Activated CD8-positive, alpha-beta T cell treated with anti-CD3 and anti-CD28 coated beads, Interleukin-2, amount 10 ng/mL, durations not matched to agents 7 days and 5 days (primary cell): ENCODE measurements at regions not wholly inside any gene's neighbourhood (a gene's known extent, or its start where the extent isn't known, plus 50 kb on each side); places are given as distances from the start of the nearest gene placed in this dataset.

Experiments used
- ATAC-seq: fragments of 150-1000 bp; cut with Tn5 transposase; one replicate; pipeline ENCODE4 v1.10.0; 2021; ENCODE audit warnings: moderate library complexity
- CTCF ChIA-PET: fragments of 350-600 bp; sonication (Branson Sonifier 250); formaldehyde crosslinking; loops from one replicate; lab custom pipeline; 2021; ENCODE audit warnings: antibody characterized with exemption; lab: Charles Lee
- POLR2A ChIA-PET: fragments of 350-600 bp; sonication (Branson Sonifier 250); formaldehyde crosslinking; loops from one replicate; lab custom pipeline; 2021; ENCODE audit warnings: antibody characterized with exemption; lab: Charles Lee
- DNase-seq: peaks from one replicate; pipeline ENCODE4 v3.0.0-alpha.2; 2020
- H3K27ac Mint-ChIP-seq: one replicate; pipeline ENCODE4 v1.8.0; 2021; ENCODE audit warnings: mild to moderate bottlenecking, mixed read lengths
- H3K27me3 Mint-ChIP-seq: one replicate; pipeline ENCODE4 v1.8.0; 2021; ENCODE audit warnings: low read depth, mixed read lengths
- H3K36me3 Mint-ChIP-seq: one replicate; pipeline ENCODE4 v1.8.0; 2021; ENCODE audit warnings: low read depth, mixed read lengths
- H3K4me1 Mint-ChIP-seq: one replicate; pipeline ENCODE4 v1.8.0; 2021; ENCODE audit warnings: low read depth, mixed read lengths
- H3K4me3 Mint-ChIP-seq: one replicate; pipeline ENCODE4 v1.8.0; 2021; ENCODE audit warnings: mild to moderate bottlenecking, mixed read lengths
- H3K9me3 Mint-ChIP-seq: one replicate; pipeline ENCODE4 v1.8.0; 2022; ENCODE audit warnings: mixed read lengths; ENCODE audit not compliant: insufficient read depth

DNA sequence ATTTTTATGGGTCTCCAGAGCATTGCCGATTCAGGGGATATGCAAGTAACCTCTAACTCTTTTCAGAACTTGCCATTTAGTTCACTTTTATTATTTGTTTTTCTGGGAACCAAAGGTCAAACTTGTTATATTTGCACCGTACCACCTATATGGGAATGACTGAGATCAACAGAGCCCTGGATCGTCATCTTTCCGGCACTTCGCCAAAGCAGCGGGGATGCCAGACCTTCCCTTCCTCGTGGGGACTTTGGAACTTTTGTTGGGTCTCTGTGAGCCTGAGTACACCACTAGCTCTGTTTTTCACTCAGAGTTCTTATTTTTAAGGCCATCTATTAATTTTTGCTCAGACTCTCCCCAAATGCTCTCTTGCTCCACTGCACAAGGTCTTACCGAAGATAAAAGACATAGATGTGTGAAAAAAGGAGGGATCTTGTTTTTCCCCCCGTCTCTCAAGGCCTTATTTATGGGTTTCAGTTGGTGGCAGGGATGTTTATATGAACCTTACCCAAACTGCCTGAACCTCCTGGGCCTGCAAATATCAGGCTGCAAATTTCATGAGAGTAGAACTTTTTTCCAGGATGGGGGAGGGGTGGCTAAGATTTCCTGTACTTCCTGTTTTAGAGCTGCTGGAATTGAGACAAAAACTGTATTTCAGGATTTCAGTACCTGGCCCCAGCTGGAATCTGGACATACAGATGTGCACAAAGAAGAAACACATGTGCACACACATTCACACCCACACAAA lies 350.3 kb downstream of the HRH4 start:
- ChIA-PET POLR2A (interaction anchor here (0.6 kb wide), 1 partner anchor 22 kb away, joined by 3 read pairs; no protein-coding TSS in a partner anchor), CTCF (no interaction called here)
- H3K36me3 Mint-ChIP-seq, result no peaks in the 10 kb centered on the region
- H3K4me1 Mint-ChIP-seq, result no peaks in the 10 kb centered on the region
- ATAC-seq (no peak), DNase-seq (no peak)
- no peak overlapping the region for H3K4me3 Mint-ChIP-seq
- H3K9me3 Mint-ChIP-seq, result no peaks in the 10 kb centered on the region
- no peak overlapping the region for H3K27ac Mint-ChIP-seq
- no peaks in the 10 kb centered on the region for H3K27me3 Mint-ChIP-seq

DNA sequence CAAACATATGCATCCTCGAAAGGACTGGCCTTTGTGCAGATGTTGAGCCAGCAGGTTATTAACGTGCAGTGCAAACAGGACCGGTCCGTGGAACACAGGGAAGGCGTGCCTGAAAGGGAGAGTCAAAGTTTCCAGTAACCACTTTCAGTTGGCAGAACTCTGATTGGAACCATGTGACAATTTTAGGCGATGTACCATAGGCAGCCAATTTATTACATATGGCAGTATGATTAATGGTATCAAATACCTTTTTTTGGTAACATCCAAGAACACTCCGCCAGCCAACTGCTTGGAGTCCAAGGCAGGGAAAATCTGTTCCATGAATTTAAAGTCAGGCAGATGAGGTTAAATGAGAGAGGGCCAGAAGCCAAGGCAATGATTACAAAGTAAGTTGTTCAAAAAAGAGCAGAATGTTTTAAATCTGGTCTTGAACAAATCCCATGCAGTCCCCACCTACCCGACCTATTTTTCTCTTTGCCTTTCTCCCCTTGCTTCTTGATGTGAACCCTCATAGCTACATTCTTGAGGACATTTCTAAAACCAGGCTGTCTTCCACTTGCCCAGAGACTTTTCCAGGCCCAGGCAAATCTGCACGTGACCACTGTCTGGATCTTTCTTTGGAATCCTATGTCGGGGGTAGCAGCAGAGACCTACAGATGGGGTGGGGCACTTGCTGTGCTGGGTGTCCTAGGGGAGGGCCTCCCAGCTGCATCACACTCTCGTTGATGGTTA lies 351.7 kb downstream of the HRH4 start:
- ChIA-PET POLR2A (no interaction called here), CTCF (no interaction called here)
- no peak overlapping the region for H3K4me3 Mint-ChIP-seq
- no peak overlapping the region for H3K27ac Mint-ChIP-seq
- DNase-seq, result no peak
- H3K36me3 Mint-ChIP-seq, result no peaks in the 10 kb centered on the region
- no peak for ATAC-seq
- no peaks in the 10 kb centered on the region for H3K27me3 Mint-ChIP-seq
- H3K9me3 Mint-ChIP-seq, result no peaks in the 10 kb centered on the region
- H3K4me1 Mint-ChIP-seq, result no peaks in the 10 kb centered on the region

GRCh38 chr18:24814521-24814920 lies 354.1 kb downstream of the HRH4 start:
- Mint-ChIP-seq H3K9me3 (no peaks in the 10 kb centered on the region), H3K4me3 (no peak overlapping the region), H3K27ac (no peak overlapping the region), H3K27me3 (no peaks in the 10 kb centered on the region), H3K36me3 (no peaks in the 10 kb centered on the region), H3K4me1 (no peaks in the 10 kb centered on the region)
- no peak for DNase-seq
- ChIA-PET POLR2A (no interaction called here), CTCF (no interaction called here)
- no peak for ATAC-seq

GRCh38 chr18:24817150-24817549 lies 356.7 kb downstream of the HRH4 start:
- no peak overlapping the region for H3K4me3 Mint-ChIP-seq
- no peak for ATAC-seq
- H3K27me3 Mint-ChIP-seq, result no peaks in the 10 kb centered on the region
- no peak overlapping the region for H3K27ac Mint-ChIP-seq
- no peaks in the 10 kb centered on the region for H3K4me1 Mint-ChIP-seq
- H3K36me3 Mint-ChIP-seq, result no peaks in the 10 kb centered on the region
- ChIA-PET POLR2A (no interaction called here), CTCF (interaction anchor here (0.6 kb wide), 1 partner anchor 1685 kb away, joined by 3 read pairs; no protein-coding TSS in a partner anchor)
- no peak for DNase-seq
- no peaks in the 10 kb centered on the region for H3K9me3 Mint-ChIP-seq

DNA sequence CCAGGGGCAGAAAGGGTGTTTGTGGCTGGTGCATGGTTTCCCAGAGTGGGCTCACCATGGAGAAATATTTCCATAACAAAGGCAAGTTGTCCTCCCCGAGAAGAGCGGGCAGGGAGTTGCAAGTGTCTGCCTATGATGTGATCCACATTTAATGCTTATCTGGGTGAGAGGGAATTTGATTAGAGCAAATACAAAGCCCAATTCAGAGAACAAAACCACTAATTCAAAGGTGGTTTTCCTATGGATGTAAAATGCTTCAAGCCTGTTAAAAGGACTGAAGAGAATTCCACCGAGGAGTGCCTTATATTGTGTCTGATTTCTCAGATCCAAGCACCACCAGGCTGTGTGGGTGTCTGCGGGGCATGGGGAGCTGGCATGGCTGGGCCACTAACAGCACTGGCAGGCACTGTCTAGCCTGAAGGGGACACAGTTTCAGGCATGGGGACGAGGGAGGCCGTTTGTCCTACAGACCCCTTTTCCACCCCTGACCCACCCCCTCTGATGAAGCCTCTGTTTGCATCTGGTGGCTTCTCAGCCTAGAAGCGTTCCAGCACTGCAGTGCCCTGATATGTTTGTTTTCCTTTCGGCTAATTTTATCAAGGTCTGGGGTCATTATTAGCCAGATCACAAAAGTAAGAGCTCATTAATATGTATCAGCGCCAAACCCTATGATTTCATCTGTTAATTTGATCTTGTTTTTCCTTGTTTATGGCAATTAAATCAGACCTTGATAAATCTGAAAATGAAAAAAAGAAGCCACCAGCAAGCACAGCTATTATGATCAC lies 357.3 kb downstream of the HRH4 start:
- no peak for DNase-seq
- no peak for ATAC-seq
- H3K4me3 Mint-ChIP-seq, result no peak overlapping the region
- no peaks in the 10 kb centered on the region for H3K4me1 Mint-ChIP-seq
- H3K27ac Mint-ChIP-seq, result no peak overlapping the region
- H3K9me3 Mint-ChIP-seq, result no peaks in the 10 kb centered on the region
- CTCF ChIA-PET, result no interaction called here
- H3K27me3 Mint-ChIP-seq, result no peaks in the 10 kb centered on the region
- POLR2A ChIA-PET, result no interaction called here
- H3K36me3 Mint-ChIP-seq, result no peaks in the 10 kb centered on the region

DNA sequence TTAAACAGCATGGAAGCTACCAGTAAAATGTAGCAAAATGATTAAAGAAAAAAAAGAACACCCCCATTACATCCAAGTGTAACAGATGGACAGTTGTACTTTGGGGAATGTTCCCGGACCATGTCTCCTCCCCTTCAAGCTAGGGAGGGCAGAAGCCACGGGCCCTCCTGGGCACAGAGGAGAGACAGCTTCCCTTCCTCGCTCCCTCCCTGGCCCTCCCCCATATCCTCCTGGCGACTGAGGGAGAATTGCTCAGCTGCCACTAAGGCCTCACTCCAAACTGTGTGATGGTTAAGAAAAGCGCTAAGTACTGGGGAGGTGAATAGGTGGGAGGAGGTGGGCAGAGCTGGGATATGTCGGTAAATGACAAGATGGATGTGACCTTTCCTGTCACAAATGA lies 358.0 kb downstream of the HRH4 start:
- H3K36me3 Mint-ChIP-seq, result no peaks in the 10 kb centered on the region
- H3K4me3 Mint-ChIP-seq, result no peak overlapping the region
- H3K27me3 Mint-ChIP-seq, result no peaks in the 10 kb centered on the region
- no peaks in the 10 kb centered on the region for H3K4me1 Mint-ChIP-seq
- CTCF ChIA-PET, result no interaction called here
- no peaks in the 10 kb centered on the region for H3K9me3 Mint-ChIP-seq
- H3K27ac Mint-ChIP-seq, result no peak overlapping the region
- no peak for ATAC-seq
- DNase-seq, result no peak
- POLR2A ChIA-PET, result no interaction called here

- ATAC-seq (no peak), DNase-seq (no peak)
- POLR2A ChIA-PET, result no interaction called here
- no peaks in the 10 kb centered on the region for H3K36me3 Mint-ChIP-seq
- no peak overlapping the region for H3K27ac Mint-ChIP-seq
- no peaks in the 10 kb centered on the region for H3K4me1 Mint-ChIP-seq
- CTCF ChIA-PET, result no interaction called here
- H3K4me3 Mint-ChIP-seq, result no peak overlapping the region
- no peaks in the 10 kb centered on the region for H3K27me3 Mint-ChIP-seq
- H3K9me3 Mint-ChIP-seq, result no peaks in the 10 kb centered on the region
Measured at GRCh38 chr18:24819141-24819890, 358.9 kb downstream of the HRH4 start.

- Mint-ChIP-seq H3K9me3 (no peaks in the 10 kb centered on the region), H3K4me3 (no peak overlapping the region), H3K36me3 (no peaks in the 10 kb centered on the region), H3K27me3 (no peaks in the 10 kb centered on the region), H3K27ac (no peak overlapping the region), H3K4me1 (no peaks in the 10 kb centered on the region)
- CTCF ChIA-PET, result no interaction called here
- ATAC-seq (no peak), DNase-seq (no peak)
- POLR2A ChIA-PET, result no interaction called here
Measured at GRCh38 chr18:24825397-24825796, 365.0 kb downstream of the HRH4 start.

DNA sequence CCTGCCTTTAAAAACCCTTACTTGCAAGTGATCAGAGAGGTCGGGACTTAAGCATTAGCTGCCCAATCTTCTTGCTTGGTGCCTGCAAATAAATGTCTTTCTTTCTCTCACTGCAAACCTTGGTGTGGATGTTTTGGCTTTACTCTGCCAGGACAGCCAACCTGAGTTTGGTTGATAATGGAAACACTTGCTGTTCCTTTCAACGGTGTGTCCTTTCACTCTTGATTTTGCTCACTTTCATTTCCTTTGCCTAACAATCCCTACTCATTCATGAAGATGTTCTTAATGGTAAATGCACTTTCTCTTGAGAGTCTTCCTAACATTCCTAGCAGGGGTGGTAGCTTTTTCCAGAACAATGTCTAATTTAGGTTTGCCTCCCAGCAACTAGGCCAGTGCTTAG lies 366.2 kb downstream of the HRH4 start:
- no peak overlapping the region for H3K27ac Mint-ChIP-seq
- H3K36me3 Mint-ChIP-seq, result no peaks in the 10 kb centered on the region
- no peaks in the 10 kb centered on the region for H3K4me1 Mint-ChIP-seq
- H3K4me3 Mint-ChIP-seq, result no peak overlapping the region
- ATAC-seq, result no peak
- POLR2A ChIA-PET, result no interaction called here
- no peak for DNase-seq
- CTCF ChIA-PET, result no interaction called here
- H3K27me3 Mint-ChIP-seq, result no peaks in the 10 kb centered on the region
- H3K9me3 Mint-ChIP-seq, result no peaks in the 10 kb centered on the region

DNA sequence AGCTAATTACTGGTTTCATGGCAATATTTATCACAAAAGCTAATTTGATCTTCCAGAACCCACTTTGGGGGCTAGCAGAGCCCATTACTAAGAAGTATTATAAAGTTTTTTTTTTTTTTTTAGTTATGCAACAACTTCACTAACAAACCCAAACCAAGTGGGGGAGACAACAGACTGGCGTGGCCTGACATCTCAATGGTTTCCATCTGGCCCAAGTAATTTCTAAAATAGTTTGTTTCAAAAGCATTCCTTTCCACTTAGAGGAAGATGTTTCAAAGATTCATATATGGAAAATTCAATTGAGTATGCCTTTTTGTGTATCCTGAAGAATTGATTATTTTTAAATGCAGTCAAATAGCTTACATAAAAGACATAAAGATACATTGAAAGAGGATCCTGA lies 367.1 kb downstream of the HRH4 start:
- no peak overlapping the region for H3K27ac Mint-ChIP-seq
- CTCF ChIA-PET, result no interaction called here
- H3K4me1 Mint-ChIP-seq, result no peaks in the 10 kb centered on the region
- no peaks in the 10 kb centered on the region for H3K27me3 Mint-ChIP-seq
- POLR2A ChIA-PET, result no interaction called here
- H3K9me3 Mint-ChIP-seq, result no peaks in the 10 kb centered on the region
- DNase-seq, result no peak
- no peaks in the 10 kb centered on the region for H3K36me3 Mint-ChIP-seq
- ATAC-seq, result no peak
- H3K4me3 Mint-ChIP-seq, result no peak overlapping the region

DNA sequence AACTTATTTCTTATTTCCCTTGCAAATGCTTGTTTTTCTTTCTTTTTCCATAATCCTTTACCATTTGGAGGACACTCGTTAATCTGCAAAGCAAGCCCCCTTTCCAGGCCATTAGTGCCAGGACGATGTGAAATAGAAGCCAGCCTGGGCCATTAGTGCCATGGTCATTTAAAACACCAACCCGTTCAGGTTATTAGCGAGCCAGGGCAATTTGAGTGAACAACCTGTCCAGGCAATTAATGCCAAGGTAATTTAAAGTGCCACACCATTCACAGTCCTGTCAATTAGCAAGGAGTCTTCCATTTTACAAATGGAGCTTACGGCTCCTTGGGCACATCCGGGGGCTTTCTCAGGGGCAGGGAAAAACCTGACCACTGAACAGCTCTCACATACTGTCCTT lies 370.6 kb downstream of the HRH4 start:
- ATAC-seq (no peak), DNase-seq (no peak)
- H3K9me3 Mint-ChIP-seq, result no peaks in the 10 kb centered on the region
- H3K4me1 Mint-ChIP-seq, result no peaks in the 10 kb centered on the region
- H3K27ac Mint-ChIP-seq, result no peak overlapping the region
- no peaks in the 10 kb centered on the region for H3K36me3 Mint-ChIP-seq
- peaks cover 2% of the 10 kb centered on the region for H3K27me3 Mint-ChIP-seq
- H3K4me3 Mint-ChIP-seq, result no peak overlapping the region
- ChIA-PET CTCF (no interaction called here), POLR2A (no interaction called here)
